ENCODE measurements at regions not wholly inside any gene's neighbourhood (a gene's known extent, or its start where the extent isn't known, plus 50 kb on each side); places are given as distances from the start of the nearest gene placed in this dataset.

- TF ChIP-seq CTCF (IDR thresholded peaks at IDR 0.05) (no peak), POLR2A (IDR thresholded peaks at IDR 0.05) (no peak)
These were observed 538.9 kb downstream of the UTRN start for GRCh38 chr6:144824018-144824417.
